ENCODE measurements at regions not wholly inside any gene's neighbourhood (a gene's known extent, or its start where the extent isn't known, plus 50 kb on each side); places are given as distances from the start of the nearest gene placed in this dataset.
"Not testable (repeated sequence)": the region's sequence is repeated elsewhere in the genome, so short reads cannot be mapped to it uniquely, and the experiment has no call there.

- DNase-seq: no peak
These were observed 554.4 kb downstream of the RAB28 start for GRCh38 chr4:12929784-12930183.

- DNase-seq: no peak
These were observed 555.4 kb downstream of the RAB28 start for GRCh38 chr4:12928751-12929150.

- DNase-seq: peak; percentile 48
These were observed 557.7 kb downstream of the RAB28 start for GRCh38 chr4:12926189-12927066.

DNA sequence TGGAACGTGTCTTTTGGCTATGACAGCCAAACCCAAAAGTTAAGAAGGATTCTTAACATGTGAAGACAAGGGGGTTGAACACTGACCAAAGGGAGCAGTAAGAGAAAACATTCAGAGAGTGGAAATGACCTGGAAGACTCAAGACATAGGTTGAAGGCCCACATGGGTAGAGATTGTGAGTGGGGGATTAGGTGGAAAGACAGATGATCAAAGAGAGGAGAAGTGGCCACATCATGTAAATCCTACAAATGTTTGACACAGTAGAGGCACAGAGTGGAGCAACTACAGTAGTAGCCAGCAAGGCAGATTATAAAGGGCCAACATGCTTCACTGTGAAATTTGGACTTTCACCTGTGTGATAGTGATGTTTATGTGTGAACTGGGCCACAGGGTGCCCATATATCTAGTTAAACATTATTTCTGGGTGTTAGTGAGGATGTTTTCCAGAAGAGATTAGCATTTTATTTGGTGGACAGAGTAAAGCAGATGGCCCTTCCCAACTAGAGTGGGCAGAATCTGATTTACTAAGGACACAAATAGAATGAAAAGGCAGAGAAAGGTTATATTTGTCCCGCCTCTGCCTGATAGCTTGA lies 559.3 kb downstream of the RAB28 start:
- DNase-seq: no peak

DNA sequence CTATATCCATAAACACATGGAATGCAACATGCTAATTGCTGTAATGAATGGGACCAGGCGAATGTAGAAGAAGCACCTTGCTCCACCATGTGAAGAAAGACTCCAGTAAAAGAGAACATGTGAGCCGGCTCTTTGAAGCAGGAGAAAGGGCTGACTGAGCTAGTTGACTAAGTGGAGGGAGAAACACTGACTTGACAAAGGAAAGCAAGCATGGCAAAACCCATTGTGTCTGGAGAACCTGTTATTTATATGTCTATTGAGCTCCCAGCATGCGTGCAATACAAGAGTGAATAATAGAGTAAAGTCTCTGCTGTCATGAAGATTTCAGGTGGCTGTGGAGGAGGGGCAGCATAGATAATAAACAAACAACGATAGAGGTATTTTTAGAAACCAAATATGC lies 559.9 kb downstream of the RAB28 start:
- DNase-seq: no peak

GRCh38 chr4:12912896-12913418 lies 571.2 kb downstream of the RAB28 start:
- no peak for DNase-seq

DNA sequence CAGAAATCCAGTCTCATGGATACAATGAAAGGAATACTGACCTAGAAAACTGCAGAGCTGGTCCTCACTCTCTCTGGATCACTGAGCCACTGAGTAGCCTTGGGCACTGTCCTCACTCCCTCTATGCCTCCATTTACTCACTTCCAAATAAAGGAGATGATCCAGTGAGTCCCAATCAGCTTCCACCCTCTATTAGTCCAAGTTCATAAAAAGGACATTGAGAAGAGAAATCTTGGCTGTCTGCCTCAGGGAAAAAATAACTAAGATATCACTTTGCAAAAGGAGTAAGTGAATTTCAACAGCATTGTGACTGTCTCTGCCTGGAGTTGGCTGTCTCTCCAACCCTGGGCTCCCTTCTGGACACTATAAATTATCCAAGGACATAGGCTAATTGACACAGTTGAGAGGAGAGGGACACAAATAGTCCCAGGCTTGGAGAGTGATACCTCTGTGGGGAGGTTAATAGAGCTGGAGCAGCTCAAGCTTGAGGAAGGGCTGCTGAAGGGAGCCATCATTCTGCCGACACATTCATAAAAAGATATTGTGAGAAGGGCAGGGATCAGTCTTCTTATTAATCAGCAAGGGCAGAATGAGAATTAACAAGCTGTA lies 572.3 kb downstream of the RAB28 start:
- no peak for DNase-seq

- DNase-seq: not testable (repeated sequence)
These were observed 580.5 kb downstream of the RAB28 start for GRCh38 chr4:12903640-12904039.

DNA sequence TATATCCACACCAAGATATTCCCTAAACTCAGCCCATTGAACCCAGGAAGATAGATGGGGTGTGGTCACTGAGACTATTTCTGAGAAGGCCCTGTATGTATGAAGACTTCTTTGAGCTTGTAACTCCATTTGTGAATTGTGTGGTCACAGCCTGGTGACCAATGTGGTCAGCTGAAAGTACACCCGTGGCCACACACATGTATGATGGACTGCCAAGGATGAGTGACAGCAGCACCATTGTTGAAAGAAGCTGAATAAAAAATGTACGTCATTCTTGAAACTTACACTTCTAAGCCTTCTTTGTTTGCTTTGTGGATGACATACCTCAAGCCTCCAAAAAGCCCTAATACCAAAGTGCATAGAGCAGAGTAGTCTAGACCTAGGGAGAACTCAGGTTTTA lies 581.4 kb downstream of the RAB28 start:
- no peak for DNase-seq

GRCh38 chr4:12897954-12898353 lies 586.2 kb downstream of the RAB28 start:
- no peak for DNase-seq

DNA sequence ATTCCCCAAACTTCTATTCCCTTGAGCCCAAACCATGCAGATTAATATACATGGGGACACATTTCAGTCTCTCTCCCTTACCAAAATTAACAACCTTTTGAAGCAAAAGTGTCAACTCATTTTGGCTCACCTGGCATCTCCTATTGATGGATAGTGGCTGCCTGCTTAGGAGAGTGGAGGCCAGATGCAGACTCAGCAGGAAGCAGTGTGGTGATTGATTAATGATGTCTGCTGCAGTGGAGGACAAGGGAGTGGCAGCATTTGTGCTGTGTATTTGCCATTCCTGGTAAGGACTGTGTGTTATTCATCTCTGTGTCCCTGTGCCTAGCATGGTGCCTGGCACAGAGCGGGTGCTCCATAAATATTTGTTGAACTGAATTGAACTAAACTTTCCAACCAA lies 590.1 kb downstream of the RAB28 start:
- DNase-seq: no peak

DNA sequence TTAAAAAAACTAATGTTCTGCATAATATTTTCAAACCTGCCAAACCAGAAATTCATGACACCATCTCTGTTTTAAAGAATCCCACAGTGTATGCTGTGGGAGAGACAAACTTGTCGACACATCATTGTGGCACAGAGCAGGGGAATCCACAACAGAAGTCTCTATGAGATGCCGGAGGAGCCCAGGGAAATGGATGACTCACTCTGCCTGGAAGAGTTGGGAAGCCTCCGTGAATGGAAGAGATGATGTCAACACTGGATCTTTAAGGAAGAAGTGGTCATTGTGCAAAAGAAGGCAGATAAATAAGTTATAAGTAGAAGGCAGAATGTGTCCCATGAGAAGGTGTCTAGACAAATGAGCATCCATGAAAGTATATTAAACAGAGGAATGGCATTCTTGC lies 595.1 kb downstream of the RAB28 start:
- DNase-seq: no peak

DNA sequence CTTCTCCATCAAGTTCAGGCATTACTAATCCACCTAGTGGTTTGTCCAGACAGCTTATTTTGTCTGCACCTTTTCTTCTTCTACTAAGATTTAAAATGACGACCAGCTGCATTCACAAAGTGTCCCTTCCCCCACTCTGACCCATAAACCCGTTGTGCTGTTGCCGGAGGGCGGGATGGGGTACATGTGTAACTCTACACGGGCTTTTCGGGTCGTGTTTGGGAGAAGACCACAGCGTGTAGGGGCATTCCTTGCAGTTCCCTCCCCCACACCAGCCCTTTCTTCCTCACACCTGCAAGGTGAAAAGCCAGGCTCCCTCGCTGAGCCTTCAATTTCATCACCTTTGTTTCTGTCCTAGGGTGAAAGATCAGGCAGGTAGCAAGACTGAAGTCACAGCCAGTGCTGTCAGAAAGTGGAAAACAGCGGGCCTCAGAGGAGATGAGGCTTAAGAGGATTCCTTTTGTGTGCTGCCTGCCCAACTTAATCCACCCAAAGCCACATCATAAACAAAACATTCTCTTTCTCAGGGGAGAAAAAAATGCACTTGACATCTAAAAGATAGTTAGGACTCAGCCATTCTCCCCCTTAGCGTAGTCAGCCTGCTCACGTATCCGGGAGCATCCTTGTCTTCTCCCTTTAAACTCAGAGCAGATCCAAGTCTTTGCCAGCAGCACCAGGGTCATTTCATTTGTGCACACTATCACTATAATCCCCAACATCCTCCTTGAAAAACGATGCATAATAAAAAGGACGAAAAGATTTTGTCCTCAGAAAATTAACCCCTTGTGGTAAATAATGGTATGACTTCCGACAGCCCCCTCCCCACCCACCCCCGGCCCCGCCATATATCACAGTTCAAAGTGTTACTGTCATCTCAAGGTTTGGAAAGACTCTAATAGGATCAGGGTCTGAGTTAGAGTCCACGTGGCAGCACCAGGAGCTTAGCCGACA lies 599.0 kb downstream of the RAB28 start:
- no peak for DNase-seq

GRCh38 chr4:12881945-12882584 lies 602.1 kb downstream of the RAB28 start:
- no peak for DNase-seq

DNA sequence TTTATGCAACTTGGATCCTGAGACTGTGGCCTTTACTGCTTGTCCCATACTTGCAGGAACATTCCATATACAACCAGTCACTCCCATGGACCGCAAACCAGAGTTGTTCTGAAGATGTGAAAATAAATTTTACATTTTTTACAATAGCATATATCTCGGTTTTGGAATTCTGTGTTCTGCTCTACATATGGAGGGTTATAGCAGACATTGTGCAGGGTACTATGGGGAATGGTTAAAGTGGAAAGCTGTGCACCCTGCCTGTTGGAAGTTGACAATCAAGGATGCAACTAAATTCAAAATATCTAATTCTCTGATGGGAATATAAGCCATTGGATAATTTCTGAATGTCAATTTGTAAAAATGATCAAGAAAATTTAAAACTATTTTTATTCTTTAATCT lies 603.3 kb downstream of the RAB28 start:
- no peak for DNase-seq

DNA sequence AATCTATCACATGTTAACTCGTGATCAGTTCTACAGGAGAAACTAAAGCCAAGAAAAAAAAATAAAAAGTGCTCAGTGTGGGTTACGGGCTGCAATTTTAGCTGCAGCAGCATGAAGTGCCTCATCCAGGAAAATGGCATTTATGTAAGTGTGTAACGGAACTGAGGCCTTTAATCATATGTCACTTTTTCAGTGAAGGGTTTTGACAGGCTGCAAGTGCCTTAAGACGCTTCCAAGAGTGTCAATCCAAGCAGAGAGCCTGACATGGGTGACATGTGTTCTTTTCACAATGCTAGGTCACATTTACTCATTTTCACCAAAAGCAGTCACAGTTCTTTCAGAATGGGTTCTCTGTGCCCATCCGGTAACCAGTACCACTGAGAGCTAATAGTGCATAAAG lies 604.6 kb downstream of the RAB28 start:
- no peak for DNase-seq

- no peak for DNase-seq
These were observed 608.4 kb downstream of the RAB28 start for GRCh38 chr4:12875640-12876243.

DNA sequence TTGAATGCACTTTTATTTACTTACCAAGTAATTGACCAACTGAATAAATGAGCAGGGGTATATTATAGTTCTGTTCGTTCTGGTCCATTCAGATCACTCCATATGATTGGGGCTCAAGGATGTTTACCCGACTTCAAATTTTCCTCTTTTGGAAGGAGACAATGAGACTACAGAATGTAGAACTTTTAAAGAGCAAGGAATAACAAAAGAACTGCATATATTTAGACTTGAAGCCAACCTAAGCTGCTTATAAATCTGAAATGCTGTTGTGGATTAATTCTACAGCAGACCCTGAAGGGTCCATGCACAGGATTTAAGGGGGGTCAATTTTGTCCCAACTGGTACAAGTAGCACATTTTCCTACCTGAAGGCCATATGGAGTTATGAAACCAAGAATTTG lies 610.8 kb downstream of the RAB28 start:
- DNase-seq: no peak

DNA sequence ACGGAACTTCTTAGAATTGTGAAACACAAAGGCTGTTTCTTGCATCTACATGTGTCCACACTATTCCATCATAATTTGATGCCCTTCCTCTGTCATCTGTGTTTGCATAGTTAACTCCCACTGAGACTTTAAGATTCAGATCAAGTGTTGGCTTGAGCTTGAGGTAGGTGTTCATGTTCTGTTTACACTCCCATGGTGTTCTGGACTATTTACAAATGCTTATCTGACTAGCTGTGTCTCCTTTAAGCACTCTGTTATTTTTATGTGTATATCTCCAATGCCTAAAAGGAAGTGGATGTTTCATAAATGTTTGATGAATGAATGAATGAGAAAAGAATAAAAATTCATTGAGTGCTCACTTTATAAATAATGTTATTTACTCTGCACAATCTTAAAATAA lies 622.7 kb downstream of the RAB28 start:
- DNase-seq: no peak

GRCh38 chr4:12852338-12853307 lies 631.5 kb downstream of the RAB28 start:
- peak; percentile 23 for DNase-seq

DNA sequence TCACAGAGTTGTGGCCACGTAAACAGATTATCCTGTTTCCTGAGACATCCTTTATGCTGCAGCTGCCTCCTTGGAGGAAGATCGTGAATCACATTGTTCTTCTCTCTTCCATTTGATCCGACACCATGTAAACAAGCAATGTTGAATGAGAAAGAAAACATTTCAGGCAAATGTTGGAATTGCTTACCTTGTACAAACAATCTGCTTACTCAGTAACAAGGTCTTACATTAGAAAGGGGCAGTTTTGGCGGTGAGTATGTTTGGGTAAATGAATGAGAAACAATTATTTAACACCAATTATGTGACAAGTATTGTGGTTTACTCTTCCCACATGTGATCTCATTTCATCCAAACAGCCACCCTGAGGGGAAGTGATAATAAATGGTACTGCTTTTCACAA lies 637.8 kb downstream of the RAB28 start:
- DNase-seq: peak; percentile 21
